Neural progenitor cell (in vitro differentiated cells): ENCODE measurements at regions not wholly inside any gene's neighbourhood (a gene's known extent, or its start where the extent isn't known, plus 50 kb on each side); places are given as distances from the start of the nearest gene placed in this dataset.

Experiments
- DNase-seq: peaks from one replicate; pipeline ENCODE4 v3.0.0-alpha.2; 2016; ENCODE audit warnings: low spot score
- H2AFZ ChIP-seq: fragments of 200-600 bp; sonication (generic); replicated peaks from 2 replicates; pipeline ENCODE4 v1.6.1; 2016; ENCODE audit warnings: antibody characterized with exemption
- H3F3A ChIP-seq: fragments of 200-600 bp; sonication (generic); 2 replicates; pipeline ENCODE4 v1.6.1; 2016; ENCODE audit warnings: antibody characterized with exemption, low read depth
- H3K27ac ChIP-seq: fragments of 200-600 bp; sonication (generic); 2 replicates; pipeline ENCODE4 v1.5.1; 2016; ENCODE audit warnings: mild to moderate bottlenecking
- H3K27me3 ChIP-seq: fragments of 200-600 bp; sonication (generic); 2 replicates; pipeline ENCODE4 v1.6.1; 2016; ENCODE audit warnings: mild to moderate bottlenecking, moderate library complexity
- H3K36me3 ChIP-seq: fragments of 200-600 bp; sonication (generic); 2 replicates; pipeline ENCODE4 v1.5.1; 2016
- H3K4me1 ChIP-seq: fragments of 200-600 bp; sonication (generic); 2 replicates; pipeline ENCODE4 v1.6.1; 2016; ENCODE audit warnings: mixed run types
- H3K4me2 ChIP-seq: fragments of 200-600 bp; sonication (generic); 2 replicates; pipeline ENCODE4 v1.6.1; 2016
- H3K4me3 ChIP-seq: fragments of 200-600 bp; sonication (generic); 2 replicates; pipeline ENCODE4 v1.5.1; 2016
- H3K79me2 ChIP-seq: fragments of 200-600 bp; sonication (generic); 2 replicates; pipeline ENCODE4 v1.6.1; 2016; ENCODE audit warnings: low read depth
- H3K9ac ChIP-seq: fragments of 200-600 bp; sonication (generic); 2 replicates; pipeline ENCODE4 v1.6.1; 2016
- H3K9me3 ChIP-seq: fragments of 200-600 bp; sonication (generic); 2 replicates; pipeline ENCODE4 v1.5.1; 2016; ENCODE audit warnings: low read depth
- H4K20me1 ChIP-seq: fragments of 200-600 bp; sonication (generic); 2 replicates; pipeline ENCODE4 v1.6.1; 2016; ENCODE audit warnings: low read depth
- H3K27ac Mint-ChIP-seq: 3 replicates; pipeline ENCODE4 v1.8.0; 2021; ENCODE audit warnings: mixed read lengths
- H3K27me3 Mint-ChIP-seq: 2 replicates; pipeline ENCODE4 v1.8.0; 2022; ENCODE audit warnings: low read depth, mild to moderate bottlenecking, inconsistent platforms, moderate library complexity, mixed read lengths; ENCODE audit not compliant: insufficient read depth
- H3K36me3 Mint-ChIP-seq: 3 replicates; pipeline ENCODE4 v1.8.0; 2021; ENCODE audit warnings: mixed read lengths
- H3K4me1 Mint-ChIP-seq: 3 replicates; pipeline ENCODE4 v1.8.0; 2021; ENCODE audit warnings: mixed read lengths
- H3K4me3 Mint-ChIP-seq: 3 replicates; pipeline ENCODE4 v1.8.0; 2021; ENCODE audit warnings: mild to moderate bottlenecking, moderate library complexity, mixed read lengths
- H3K9me3 Mint-ChIP-seq: 3 replicates; pipeline ENCODE4 v1.8.0; 2020; ENCODE audit warnings: mixed read lengths
- EZH2 ChIP-seq: fragments of 200-600 bp; sonication (generic); IDR thresholded peaks from 2 replicates; pipeline ENCODE4 v1.6.1; 2017; ENCODE audit warnings: antibody characterized with exemption, mild to moderate bottlenecking, moderate library complexity
- EZH2phosphoT487 ChIP-seq: fragments of 200-600 bp; sonication (generic); IDR thresholded peaks from 2 replicates; pipeline ENCODE4 v1.6.1; 2017; ENCODE audit warnings: antibody characterized with exemption
- TF ChIP-seq, protein P1 (sequence below): fragments of 200-600 bp; sonication (generic); IDR thresholded peaks from 2 replicates; pipeline ENCODE4 v1.5.1; 2017; ENCODE audit warnings: antibody characterized with exemption, mild to moderate bottlenecking

DNA sequence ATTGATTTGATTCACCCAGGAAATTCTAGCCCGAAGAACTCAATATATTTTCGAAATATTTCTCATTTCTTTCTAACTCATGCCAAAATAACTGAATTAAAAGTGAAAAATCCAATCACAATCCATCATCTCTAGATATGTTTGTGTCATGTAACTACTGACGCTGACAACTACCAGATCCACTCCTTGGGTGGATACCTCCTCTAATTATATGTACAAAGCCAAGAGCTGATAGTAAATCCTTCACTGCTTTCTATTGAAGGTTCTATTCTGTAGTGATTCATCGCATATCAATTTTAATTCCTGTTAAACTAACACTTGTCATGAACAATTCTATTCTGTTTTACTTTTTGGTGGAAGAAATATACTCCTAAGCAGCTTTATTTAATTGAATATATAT, 1056.6 kb upstream of the NXPH2 start:
- Histone ChIP-seq H3K27me3 (no peaks in the 10 kb centered on the region), H3K79me2 (no peaks in the 10 kb centered on the region), H4K20me1 (no peaks in the 10 kb centered on the region), H2AFZ (no peak overlapping the region), H3K4me2 (no peak overlapping the region), H3K27ac (no peak overlapping the region), H3K4me1 (no peaks in the 10 kb centered on the region), H3K4me3 (no peak overlapping the region), H3F3A (no peaks in the 10 kb centered on the region), H3K9ac (no peak overlapping the region), H3K36me3 (no peaks in the 10 kb centered on the region), H3K9me3 (no peaks in the 10 kb centered on the region)
- TF ChIP-seq EZH2phosphoT487: no peak
- TF ChIP-seq, protein P1, sequence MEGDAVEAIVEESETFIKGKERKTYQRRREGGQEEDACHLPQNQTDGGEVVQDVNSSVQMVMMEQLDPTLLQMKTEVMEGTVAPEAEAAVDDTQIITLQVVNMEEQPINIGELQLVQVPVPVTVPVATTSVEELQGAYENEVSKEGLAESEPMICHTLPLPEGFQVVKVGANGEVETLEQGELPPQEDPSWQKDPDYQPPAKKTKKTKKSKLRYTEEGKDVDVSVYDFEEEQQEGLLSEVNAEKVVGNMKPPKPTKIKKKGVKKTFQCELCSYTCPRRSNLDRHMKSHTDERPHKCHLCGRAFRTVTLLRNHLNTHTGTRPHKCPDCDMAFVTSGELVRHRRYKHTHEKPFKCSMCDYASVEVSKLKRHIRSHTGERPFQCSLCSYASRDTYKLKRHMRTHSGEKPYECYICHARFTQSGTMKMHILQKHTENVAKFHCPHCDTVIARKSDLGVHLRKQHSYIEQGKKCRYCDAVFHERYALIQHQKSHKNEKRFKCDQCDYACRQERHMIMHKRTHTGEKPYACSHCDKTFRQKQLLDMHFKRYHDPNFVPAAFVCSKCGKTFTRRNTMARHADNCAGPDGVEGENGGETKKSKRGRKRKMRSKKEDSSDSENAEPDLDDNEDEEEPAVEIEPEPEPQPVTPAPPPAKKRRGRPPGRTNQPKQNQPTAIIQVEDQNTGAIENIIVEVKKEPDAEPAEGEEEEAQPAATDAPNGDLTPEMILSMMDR: no peak
- TF ChIP-seq EZH2: no peak
- Mint-ChIP-seq H3K36me3 (no peaks in the 10 kb centered on the region), H3K9me3 (peaks cover 5% of the 10 kb centered on the region), H3K27me3 (no peaks in the 10 kb centered on the region), H3K4me1 (no peaks in the 10 kb centered on the region), H3K27ac (no peak overlapping the region), H3K4me3 (no peak overlapping the region)
- DNase-seq: no peak

DNA sequence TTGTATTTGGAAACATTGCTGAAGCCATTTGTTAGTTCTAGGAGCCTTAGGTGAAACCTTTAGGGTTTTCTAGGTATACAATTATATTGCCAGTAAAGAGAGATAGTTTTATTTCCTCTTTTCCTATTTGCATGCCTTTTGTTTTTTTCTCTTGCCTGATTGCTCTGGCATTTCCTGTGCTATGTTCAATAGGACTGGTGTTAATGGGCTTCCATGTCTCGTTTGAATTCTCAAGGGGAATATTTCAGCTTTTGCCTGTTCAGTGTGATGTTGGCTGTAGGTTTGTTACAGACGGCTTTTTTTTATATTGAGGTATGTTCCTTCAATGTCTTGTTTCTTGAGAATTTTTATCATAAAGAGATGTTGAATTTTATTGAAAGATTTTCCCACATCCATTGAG, 1054.9 kb upstream of the NXPH2 start:
- Histone ChIP-seq H3K9ac (no peak overlapping the region), H3K4me2 (no peak overlapping the region), H4K20me1 (no peaks in the 10 kb centered on the region), H3K4me3 (no peak overlapping the region), H3K9me3 (no peaks in the 10 kb centered on the region), H3K27ac (no peak overlapping the region), H3K27me3 (no peaks in the 10 kb centered on the region), H3K4me1 (no peaks in the 10 kb centered on the region), H3K36me3 (no peaks in the 10 kb centered on the region), H3F3A (no peaks in the 10 kb centered on the region), H3K79me2 (no peaks in the 10 kb centered on the region), H2AFZ (no peak overlapping the region)
- no peaks in the 10 kb centered on the region for H3K9me3 Mint-ChIP-seq
- no peaks in the 10 kb centered on the region for H3K27me3 Mint-ChIP-seq
- no peak overlapping the region for H3K4me3 Mint-ChIP-seq
- TF ChIP-seq EZH2 (no peak), EZH2phosphoT487 (no peak)
- TF ChIP-seq, protein P1: no peak
- DNase-seq: no peak
- H3K4me1 Mint-ChIP-seq: no peaks in the 10 kb centered on the region
- no peaks in the 10 kb centered on the region for H3K36me3 Mint-ChIP-seq
- H3K27ac Mint-ChIP-seq: no peak overlapping the region

DNA sequence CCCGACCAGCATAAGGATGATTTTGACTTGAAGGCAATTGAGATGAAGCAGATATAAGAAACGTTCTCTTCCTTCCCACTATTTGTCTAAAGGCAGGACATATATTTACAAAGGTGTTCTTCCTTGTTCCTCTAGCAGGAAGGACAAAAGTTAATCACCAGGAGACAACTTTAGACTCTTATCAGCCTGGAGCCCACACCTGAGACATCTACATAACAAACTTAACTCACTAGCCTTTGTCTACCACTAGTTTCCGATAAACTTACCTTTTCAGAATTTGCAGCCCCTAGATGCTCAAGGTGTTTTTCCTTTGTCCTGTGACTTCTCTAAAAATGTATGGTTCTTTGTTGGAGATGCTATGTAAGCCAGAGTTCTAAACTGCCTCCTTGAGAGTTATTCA, 1047.8 kb upstream of the NXPH2 start:
- Histone ChIP-seq H3K4me2 (no peak overlapping the region), H3F3A (no peaks in the 10 kb centered on the region), H3K4me3 (no peak overlapping the region), H3K27me3 (no peaks in the 10 kb centered on the region), H4K20me1 (no peaks in the 10 kb centered on the region), H3K79me2 (no peaks in the 10 kb centered on the region), H3K9ac (no peak overlapping the region), H3K4me1 (no peaks in the 10 kb centered on the region), H3K9me3 (no peaks in the 10 kb centered on the region), H3K27ac (no peak overlapping the region), H2AFZ (no peak overlapping the region), H3K36me3 (no peaks in the 10 kb centered on the region)
- Mint-ChIP-seq H3K27ac (no peak overlapping the region), H3K4me3 (no peak overlapping the region), H3K27me3 (no peaks in the 10 kb centered on the region), H3K9me3 (no peaks in the 10 kb centered on the region), H3K4me1 (no peaks in the 10 kb centered on the region), H3K36me3 (no peaks in the 10 kb centered on the region)
- TF ChIP-seq EZH2 (no peak), EZH2phosphoT487 (no peak)
- TF ChIP-seq, protein P1: no peak
- DNase-seq: no peak

DNA sequence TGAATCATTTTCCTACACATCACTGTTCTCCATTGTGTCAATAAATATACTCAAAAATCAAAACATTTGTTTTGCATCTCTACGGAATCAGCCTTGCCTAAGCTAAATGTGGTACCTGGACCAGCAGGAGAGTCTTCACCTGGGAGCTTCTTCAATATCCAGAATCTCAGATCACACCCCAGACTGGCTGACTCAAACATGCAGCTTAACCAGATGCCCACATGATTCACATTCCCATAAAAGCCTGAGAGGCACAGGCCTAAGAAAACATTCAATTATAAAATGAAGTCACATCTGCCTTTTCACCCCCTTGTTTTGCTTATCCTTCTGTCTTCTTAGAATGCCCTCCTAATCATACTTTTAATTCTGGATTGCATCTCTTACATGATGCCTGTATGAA, 1045.5 kb upstream of the NXPH2 start:
- Histone ChIP-seq H3K27ac (no peak overlapping the region), H3K9ac (no peak overlapping the region), H3K36me3 (no peaks in the 10 kb centered on the region), H3K9me3 (no peaks in the 10 kb centered on the region), H3K4me1 (no peaks in the 10 kb centered on the region), H3K4me3 (no peak overlapping the region), H3K79me2 (no peaks in the 10 kb centered on the region), H3F3A (no peaks in the 10 kb centered on the region), H4K20me1 (no peaks in the 10 kb centered on the region), H3K27me3 (no peaks in the 10 kb centered on the region), H3K4me2 (no peak overlapping the region), H2AFZ (no peak overlapping the region)
- Mint-ChIP-seq H3K4me1 (no peaks in the 10 kb centered on the region), H3K27me3 (no peaks in the 10 kb centered on the region), H3K27ac (no peak overlapping the region), H3K9me3 (peaks cover 5% of the 10 kb centered on the region), H3K4me3 (no peak overlapping the region), H3K36me3 (no peaks in the 10 kb centered on the region)
- no peak for DNase-seq
- TF ChIP-seq EZH2: no peak
- TF ChIP-seq, protein P1: no peak
- TF ChIP-seq EZH2phosphoT487: no peak
